GM21723 (cell line): ENCODE measurements at regions not wholly inside any gene's neighbourhood (a gene's known extent, or its start where the extent isn't known, plus 50 kb on each side); places are given as distances from the start of the nearest gene placed in this dataset.

ENCODE experiments used
- ATAC-seq: cut with Tn5 transposase; IDR thresholded peaks from one replicate; pipeline ENCODE4 v1.9.1; 2021; ENCODE audit warnings: mild to moderate bottlenecking, moderate library complexity; ENCODE audit not compliant: unreplicated experiment

DNA sequence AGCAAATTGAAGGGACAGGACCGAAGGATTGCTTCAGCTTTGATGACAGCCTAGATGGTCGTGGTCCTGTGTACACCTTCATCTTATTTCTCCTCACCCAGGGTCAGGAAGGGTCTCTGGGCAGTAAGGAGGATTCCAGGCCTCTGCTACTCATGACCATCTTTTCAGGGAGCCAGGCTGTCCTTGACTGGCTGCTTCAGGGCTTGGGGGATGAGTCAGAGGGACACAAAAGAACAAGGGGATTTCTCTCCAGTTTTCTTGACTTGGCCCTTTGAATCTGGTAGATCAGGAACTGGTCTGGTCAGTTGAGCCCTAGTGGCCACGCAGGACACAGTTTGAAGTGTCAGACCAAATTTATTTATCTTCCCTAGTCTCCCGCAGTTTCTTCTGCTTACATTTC, 402.1 kb upstream of the CHD6 start:
- no peak for ATAC-seq

GRCh38 chr20:42018979-42019378, 400.8 kb upstream of the CHD6 start:
- ATAC-seq: no peak

DNA sequence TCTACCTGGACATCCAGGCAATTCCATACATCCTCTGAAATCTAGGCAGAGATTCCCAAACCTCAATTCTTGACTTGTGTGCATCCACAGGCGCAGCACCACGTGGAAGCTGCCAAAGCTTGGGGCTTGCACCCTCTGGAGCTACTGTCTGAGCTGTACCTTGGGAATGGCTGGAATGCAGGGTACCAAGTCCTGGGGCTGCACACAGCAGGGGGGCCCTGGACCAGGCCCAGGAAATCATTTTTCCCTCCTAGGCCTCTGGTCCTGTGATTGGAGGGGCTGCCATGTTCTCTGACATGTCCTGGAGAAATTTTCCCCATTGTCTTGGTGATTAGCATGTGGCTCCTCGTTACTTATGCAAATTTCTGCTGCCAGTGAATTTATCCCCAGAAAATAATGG, 391.9 kb upstream of the CHD6 start:
- ATAC-seq: no peak

GRCh38 chr20:42007251-42007650, 389.1 kb upstream of the CHD6 start:
- no peak for ATAC-seq

DNA sequence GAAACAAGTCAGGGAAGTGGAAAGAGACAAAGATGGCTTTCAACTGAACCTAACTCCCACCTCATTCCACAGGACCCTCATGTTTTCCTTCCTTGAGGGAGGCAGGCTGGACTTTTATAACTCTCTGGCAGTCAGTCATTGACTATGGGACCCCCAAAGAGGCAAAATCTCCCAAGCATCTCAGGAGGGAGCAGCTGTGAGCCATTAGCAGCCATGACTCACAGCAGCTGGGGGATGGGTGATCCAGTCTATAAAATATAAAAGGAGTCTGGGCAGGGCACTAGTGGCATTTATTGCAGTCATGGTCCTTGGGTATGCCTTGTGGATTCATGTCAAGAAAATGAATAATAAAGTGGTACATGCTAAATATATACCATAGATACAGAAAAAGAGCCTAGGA, 387.0 kb upstream of the CHD6 start:
- ATAC-seq: no peak

DNA sequence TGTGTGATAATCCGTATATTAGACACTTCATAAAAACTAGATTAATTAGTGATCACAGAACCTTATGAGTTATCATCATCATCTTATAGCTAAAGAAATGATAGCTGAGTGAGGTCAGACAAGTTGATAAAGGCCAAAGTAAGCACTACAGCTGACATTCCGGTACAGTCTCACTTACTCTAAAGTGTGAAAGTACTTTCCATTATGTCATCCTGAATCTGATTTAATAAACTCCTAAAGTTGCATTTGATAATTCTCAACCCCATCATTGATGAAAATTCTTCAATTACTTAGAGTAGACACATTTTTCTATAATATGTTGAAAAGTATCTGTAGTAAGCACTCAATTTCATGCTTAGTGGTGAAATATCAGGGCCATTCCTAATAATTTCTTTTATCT, 385.2 kb upstream of the CHD6 start:
- ATAC-seq: no peak

DNA sequence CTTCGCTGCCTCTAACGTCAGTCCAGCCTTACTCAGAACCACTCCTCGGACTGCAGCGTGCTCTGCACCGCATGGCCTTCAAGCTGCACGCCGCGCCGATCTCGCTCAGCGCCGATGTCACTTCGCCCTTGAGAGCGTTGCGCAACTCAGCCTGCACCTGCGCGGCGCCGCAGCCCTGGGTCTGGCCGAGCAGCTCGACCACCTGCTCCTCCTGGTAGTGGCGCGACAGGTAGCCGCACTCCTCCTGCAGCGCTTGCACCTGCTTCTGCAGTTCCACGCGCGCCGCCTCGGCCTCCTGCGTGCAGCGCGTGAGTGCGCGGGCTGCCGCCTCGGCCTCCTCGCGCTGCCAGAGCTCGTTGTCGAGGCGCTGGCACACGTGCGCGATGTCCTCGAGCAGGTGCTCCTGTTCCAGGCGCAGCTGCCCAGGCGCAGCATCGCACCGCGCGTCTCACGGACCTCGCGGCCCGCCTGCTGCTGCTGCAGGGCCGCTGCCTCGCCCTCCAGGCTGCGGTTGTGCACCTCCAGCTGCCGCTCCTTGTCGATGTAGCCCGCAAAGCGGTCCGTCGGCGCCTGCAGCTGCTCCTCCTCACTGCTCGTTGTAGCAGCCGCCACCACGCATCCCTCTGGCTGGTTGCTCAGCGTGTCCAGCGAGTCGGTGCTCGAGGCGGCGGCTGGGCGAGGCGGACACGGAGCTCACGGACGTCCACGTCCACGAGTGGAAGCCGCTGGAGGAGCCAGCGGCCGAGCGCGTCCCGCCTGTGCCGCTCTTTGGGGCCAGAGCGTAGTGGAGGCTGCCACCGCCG, 380.6 kb upstream of the CHD6 start:
- no peak for ATAC-seq

GRCh38 chr20:41996951-41997350, 378.8 kb upstream of the CHD6 start:
- no peak for ATAC-seq

GRCh38 chr20:41992481-41992880, 374.3 kb upstream of the CHD6 start:
- ATAC-seq: no peak

DNA sequence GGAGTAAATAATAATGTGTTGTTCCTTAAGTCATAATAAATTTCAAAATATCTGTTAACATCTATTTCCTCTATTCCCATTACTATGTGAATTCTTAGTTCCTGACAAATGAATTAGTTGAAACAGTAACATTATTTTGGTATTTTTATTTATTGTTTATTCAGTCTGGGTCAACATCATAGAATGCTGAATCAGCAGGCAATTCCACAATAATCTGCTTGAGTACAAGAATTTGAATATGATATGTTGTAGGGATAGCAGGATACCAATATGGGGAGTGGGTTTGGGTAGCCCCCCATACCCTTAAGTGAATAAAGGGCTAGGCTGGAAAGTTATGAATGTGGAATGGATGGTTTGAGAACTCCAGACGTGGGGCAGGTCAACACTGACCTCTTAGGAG, 373.2 kb upstream of the CHD6 start:
- ATAC-seq: no peak

DNA sequence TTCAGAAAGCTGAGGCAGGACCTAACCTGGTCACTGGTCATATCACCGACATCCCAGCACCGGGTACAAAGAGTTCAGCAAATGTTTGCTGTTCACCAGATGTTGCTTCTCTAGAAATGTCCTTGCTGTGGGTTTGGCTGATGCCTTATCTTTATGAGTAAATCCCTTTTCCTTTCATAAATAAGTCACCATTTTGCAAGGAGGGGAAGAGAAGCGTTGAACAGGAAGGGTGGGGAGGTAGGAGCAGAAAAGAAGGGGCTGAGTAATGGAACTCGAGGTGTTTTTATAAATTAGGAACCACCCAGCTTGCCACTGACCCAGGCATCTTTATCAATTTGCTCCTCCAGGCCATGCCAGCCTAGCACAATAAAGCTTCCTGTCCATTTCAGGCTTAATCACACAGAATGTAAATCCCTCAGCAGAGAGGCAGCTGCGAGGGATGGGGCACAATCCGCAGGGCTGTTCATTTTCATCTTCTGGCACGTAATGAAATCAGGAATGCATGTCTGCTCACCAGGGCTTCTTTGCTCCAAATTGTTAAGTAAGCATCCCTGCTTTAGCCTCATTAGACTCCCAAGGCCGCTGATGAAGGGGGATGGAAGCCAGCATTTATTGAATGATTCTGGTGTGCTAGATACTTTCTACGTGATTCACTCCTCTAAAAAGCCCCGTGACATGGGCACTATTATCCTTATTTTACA, 371.9 kb upstream of the CHD6 start:
- no peak for ATAC-seq

DNA sequence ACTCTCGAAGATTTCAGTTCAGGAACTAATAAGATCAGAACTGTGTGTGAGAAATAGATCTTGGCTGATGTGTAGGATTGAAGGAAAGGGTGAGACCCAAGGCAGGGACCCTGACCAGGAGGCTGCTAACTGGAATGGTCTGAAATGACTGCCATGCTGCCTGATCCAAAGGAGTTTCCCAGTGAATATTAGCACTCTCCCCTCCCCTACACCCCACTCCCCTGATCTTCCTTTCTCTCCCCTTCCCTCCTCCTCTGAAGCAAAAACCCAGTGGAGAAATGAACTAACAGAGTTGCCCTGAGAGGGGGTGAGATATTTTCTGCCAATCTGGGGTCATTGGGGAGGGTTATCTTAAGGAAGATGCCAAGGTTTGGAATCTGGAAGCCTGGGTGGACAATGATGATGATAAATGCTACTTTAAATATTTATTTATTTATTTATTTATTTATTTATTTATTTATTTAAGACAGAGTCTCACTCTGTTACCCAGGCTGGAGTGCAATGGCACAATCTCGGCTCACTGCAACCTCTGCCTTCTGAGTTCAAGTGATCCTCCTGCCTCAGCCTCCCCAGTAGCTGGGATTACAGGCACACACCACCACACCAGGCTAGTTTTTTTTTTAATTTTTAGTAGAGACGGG, 371.0 kb upstream of the CHD6 start:
- no peak for ATAC-seq

DNA sequence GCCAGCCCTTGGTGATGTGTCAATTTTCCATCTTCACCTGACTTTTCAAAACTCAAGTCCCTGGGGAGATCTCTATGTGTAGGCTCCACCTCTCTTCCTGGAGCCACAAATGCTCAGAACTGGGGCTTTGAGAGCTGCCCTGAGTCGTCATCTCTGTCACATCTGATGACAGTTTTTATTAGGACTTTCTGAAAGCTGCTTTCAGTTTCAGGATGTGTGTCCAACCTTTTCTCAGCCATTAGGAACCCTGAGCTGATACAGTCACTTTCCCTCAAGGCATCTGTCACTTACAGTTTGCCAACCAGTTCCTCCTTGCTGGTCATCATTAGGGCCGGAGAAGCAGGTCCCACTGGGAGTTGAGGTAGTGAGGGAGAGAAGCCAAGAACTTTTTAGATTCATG, 365.9 kb upstream of the CHD6 start:
- no peak for ATAC-seq

DNA sequence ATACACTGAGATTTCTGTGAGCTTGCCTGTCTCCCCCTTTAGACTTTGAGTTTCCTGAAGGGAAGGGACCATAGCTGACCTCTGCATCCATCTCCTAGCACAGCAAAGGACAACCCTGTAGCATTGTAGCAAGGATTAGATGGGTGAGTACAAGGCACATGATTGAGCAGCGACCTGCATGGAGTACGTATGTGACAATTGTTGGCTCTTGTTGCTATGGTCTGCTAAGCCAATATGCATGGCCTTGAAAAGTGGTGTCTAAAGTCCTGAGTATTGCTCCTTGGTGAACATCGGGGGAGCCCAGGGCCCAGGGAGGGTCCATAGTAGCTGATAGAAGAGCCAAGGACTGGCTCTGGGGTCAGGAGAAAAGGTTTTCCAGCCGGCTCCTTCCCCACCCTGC, 365.0 kb upstream of the CHD6 start:
- no peak for ATAC-seq

DNA sequence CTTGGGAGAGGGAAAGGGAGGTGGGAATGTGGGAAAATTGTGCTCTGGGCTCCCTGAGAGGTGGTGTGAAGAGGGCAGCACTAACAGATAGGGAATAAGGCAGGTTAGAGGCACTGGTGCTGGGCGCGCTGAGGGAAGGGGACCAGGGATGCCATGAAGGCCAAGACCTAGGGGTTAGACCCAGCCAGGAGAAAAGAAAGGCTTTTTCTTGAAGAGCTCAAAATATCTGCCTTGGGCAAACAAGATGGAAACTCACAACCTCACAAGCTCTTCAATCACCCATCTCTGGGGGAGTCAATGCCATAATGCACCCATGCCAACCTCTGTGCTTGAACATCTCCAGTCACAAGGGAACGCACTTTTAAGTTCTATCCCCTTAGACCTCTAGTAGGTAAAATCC, 363.6 kb upstream of the CHD6 start:
- no peak for ATAC-seq

DNA sequence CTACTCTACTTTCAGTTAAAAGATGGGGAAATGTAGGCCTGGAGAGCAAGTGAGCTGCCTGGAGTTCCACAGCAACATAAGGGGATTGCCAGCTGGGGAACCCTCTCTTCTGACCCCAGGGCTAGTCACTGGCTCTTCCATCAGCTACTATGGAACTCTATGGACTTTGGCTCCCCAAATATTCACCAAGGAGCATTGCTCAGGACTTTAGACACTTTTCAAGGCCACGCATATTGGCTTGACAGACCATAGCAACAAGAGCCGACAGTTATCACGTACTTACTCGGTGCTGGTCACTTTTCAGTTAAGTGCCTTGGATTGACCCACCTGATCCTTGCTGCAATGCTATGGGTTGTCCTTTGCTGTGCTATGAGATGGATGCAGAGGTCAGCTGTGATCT, 360.7 kb upstream of the CHD6 start:
- ATAC-seq: no peak

DNA sequence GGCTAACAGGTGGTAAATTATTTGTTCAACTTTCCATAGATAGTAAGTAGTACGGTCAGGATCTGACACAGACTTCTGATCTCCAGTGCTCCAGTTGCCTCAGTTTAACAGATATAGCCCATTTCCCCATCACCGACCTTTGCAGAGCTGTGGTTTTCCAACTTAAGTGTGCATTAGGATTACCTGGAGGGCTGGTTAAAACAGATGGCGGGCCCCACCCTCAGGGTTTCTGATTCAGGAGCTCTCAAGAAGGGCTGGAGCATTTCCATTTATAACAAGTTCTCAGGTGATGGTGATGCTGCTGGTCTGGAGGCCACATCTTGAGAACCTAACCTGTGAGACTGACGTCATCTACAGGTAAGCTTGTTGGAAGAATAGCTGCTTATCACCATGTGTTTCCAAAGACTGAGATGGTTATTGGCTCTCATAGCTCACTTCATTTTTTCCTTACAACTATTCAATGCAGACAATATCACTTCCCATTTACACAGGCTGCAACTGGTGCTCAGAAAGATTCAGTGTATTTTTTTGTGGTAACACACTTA, 360.1 kb upstream of the CHD6 start:
- no peak for ATAC-seq

- ATAC-seq: no peak
Measured at GRCh38 chr20:41969656-41970055, 351.5 kb upstream of the CHD6 start.

DNA sequence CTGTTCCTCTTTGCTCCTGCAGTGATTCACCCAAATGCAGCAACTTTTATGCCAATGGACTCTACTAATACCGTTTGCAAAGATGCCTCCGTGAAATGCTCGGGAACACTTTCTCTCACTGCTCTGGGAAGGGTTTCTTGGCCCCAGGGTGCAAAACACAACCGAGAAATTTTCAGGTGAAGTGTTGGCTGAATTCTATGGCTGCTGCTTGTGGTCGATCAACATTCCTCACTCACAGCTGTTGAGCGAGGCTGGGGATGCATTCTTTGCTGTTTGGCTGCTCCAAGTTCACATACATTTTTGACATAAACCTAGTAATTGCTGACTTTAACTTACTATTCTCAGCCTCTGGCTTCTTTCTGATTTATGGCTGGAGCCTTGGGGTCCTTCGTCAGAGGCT, 342.0 kb upstream of the CHD6 start:
- no peak for ATAC-seq

DNA sequence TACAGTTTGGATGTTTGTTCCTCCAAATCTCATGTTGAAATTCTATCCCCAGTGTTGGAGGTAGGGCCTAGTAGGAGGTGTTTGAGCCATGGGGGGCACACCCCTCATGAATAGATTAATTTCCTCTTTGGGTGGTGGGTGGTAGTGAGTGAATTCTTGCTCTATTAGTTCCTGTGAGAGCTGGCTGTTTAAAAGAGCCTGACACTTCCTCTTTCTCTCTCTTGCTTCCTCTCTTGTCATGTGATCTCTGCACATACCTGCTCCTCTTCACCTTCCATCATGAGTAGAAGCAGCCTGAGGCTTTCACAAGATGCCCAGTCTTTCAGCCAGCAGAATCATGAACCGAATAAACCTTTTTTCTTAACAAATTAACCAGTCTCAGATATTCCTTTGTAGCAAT, 340.2 kb upstream of the CHD6 start:
- no peak for ATAC-seq

DNA sequence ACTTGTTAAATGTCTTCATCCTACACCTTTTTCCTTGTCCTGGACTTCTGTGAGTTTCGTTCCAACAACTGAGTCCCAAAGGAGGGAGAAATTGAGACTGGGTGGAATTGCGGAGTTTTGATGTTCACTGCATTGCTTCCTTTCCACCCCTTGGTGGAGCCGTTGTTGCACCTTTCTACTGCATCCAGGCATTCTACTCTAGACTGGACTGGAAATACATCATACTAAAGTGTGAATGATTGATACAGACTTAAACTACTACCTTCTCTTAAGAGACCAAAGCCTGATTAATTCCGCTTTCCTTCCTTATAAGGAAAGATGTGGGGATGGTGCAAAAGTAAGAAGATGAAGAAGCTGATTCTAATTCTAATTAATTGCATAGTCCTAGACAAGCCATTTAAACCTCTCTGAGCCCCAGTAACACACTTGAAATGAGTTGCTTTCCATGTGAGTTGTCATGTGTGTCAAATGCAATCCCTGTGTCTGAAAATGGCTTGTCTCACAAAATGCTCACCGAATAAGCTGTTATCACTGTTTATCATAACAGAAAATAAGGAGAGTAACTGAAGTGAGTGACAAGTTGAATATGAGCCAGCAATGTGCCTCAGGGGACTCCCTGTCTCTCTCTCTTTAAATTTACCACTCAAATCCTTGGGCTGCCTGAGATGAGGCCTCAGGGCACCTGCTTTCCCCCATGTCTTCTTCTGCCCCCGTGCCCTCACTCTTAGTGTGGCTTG, 338.3 kb upstream of the CHD6 start:
- ATAC-seq: no peak
